ENCODE measurements at regions not wholly inside any gene's neighbourhood (a gene's known extent, or its start where the extent isn't known, plus 50 kb on each side); places are given as distances from the start of the nearest gene placed in this dataset.

DNA sequence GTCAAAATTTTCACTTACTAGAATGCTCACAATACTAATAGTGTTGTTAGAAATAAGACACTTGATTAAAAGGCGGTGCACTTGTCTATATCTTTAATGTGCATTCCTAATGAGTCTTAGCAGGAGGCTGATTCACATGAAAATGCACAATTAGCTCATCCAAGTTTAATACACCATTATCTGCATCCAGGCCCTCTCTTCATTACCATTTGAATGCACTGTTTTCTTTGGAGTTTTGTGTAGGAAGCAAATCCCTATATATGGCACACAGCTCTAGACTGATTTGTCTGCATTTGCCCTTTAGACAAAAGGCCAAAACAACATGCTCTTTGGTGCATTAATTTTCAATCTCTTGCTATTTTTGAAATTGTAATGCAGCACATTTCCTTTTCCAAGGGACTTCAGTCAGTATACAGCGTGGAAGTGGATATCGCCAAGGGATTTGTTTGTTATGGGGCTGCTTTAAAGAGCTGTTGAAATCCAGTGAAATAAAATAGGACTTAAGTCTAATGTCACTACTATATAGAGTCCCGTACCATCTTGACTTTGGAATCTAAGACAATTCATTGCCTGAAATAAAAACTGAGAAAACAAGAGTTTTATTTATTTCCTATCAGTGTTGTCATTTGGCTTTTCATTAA is 257.6 kb upstream of the CPHXL start:
- no peaks in the 10 kb centered on the region for H3K4me1 ChIP-seq (ENCODE audit: control insufficient read depth in 5 of 5, insufficient read depth in 5 of 5, low read length in 5 of 5)
- TF ChIP-seq, protein P1, sequence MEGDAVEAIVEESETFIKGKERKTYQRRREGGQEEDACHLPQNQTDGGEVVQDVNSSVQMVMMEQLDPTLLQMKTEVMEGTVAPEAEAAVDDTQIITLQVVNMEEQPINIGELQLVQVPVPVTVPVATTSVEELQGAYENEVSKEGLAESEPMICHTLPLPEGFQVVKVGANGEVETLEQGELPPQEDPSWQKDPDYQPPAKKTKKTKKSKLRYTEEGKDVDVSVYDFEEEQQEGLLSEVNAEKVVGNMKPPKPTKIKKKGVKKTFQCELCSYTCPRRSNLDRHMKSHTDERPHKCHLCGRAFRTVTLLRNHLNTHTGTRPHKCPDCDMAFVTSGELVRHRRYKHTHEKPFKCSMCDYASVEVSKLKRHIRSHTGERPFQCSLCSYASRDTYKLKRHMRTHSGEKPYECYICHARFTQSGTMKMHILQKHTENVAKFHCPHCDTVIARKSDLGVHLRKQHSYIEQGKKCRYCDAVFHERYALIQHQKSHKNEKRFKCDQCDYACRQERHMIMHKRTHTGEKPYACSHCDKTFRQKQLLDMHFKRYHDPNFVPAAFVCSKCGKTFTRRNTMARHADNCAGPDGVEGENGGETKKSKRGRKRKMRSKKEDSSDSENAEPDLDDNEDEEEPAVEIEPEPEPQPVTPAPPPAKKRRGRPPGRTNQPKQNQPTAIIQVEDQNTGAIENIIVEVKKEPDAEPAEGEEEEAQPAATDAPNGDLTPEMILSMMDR (IDR thresholded peaks at IDR 0.05; ENCODE audit: control extremely low read depth, extremely low read depth) = no peak
- WGBS, 2 donors = 71 to 72% methylated on average over 4 of the region's 4 CpGs
- DNase-seq (no peak), ATAC-seq (ENCODE audit: insufficient read depth, low FRiP score) (no peak)
- H3K9ac ChIP-seq (ENCODE audit: insufficient read depth in 1 of 2, low read length in 2 of 2) = no peak overlapping the region
- no peak overlapping the region for H3K4me3 ChIP-seq
- no peaks in the 10 kb centered on the region for H3K27me3 ChIP-seq (ENCODE audit: control insufficient read depth in 3 of 3, insufficient read depth in 3 of 3, low read length in 2 of 3)
- peaks cover 0 to 4% (median 0%) of the 10 kb centered on the region in 4 donors for H3K9me3 ChIP-seq (ENCODE audit: control insufficient read depth in 4 of 4, insufficient read depth in 3 of 4, low read length in 3 of 4)
- H3K36me3 ChIP-seq (ENCODE audit: control insufficient read depth in 4 of 4, insufficient read depth in 4 of 4, low read length in 4 of 4) = no peaks in the 10 kb centered on the region
- no peak overlapping the region for H3K27ac ChIP-seq (ENCODE audit: low read depth in 1 of 2, low read length in 1 of 2)

DNA sequence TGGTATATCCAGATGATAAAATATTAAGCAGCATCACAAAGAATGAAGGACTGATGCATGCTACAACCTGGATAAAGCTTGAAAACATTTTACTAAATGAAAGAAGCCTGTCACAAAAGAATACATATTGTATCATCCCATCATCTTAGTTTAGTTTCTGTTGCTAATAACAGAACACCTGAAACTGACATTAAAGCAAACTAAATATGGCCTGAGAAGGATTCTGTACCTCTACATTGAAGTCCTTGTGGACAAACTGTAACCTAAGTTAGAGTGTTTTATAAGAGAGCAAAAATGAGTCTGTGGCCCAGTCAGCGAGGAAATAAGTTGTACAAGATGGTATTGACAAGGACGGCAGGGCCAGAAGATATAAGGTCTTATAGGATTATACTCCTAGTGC is 261.0 kb upstream of the CPHXL start:
- Histone ChIP-seq H3K9me3 (ENCODE audit: control insufficient read depth in 4 of 4, insufficient read depth in 3 of 4, low read length in 3 of 4) (peaks cover 0 to 4% (median 0%) of the 10 kb centered on the region in 4 donors), H3K27me3 (ENCODE audit: control insufficient read depth in 3 of 3, insufficient read depth in 3 of 3, low read length in 2 of 3) (no peaks in the 10 kb centered on the region), H3K4me1 (ENCODE audit: control insufficient read depth in 5 of 5, insufficient read depth in 5 of 5, low read length in 5 of 5) (no peaks in the 10 kb centered on the region), H3K36me3 (ENCODE audit: control insufficient read depth in 4 of 4, insufficient read depth in 4 of 4, low read length in 4 of 4) (no peaks in the 10 kb centered on the region), H3K4me3 (no peak overlapping the region), H3K9ac (ENCODE audit: insufficient read depth in 1 of 2, low read length in 2 of 2) (no peak overlapping the region), H3K27ac (ENCODE audit: low read depth in 1 of 2, low read length in 1 of 2) (no peak overlapping the region)
- WGBS, 2 donors = 89 to 93% methylated on average over 2 of the region's 2 CpGs
- TF ChIP-seq, protein P1 (IDR thresholded peaks at IDR 0.05; ENCODE audit: control extremely low read depth, extremely low read depth) = no peak
- DNase-seq (no peak), ATAC-seq (ENCODE audit: insufficient read depth, low FRiP score) (no peak)

DNA sequence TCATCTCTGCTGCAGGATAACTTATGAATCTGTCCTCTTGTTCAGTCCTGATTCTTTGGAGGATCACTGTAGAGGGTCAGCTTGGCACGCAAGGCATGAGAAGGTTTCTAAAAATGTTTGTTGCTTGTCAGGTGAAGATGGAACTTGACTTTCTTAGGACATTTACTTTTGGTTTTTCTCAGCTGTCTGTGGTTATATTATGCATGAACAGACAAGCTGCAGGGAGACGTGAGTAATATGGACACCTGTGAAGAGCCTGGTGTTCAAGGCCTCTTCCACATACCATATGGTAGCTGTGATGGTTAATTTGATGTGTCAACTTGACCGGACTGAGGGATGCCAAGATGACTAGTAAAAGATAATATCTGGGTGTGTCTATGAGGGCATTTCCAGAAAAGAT is 270.2 kb upstream of the CPHXL start:
- H3K27ac ChIP-seq (ENCODE audit: low read depth in 1 of 2, low read length in 1 of 2) = no peak overlapping the region
- no peaks in the 10 kb centered on the region for H3K27me3 ChIP-seq (ENCODE audit: control insufficient read depth in 3 of 3, insufficient read depth in 3 of 3, low read length in 2 of 3)
- no peaks in the 10 kb centered on the region for H3K36me3 ChIP-seq (ENCODE audit: control insufficient read depth in 4 of 4, insufficient read depth in 4 of 4, low read length in 4 of 4)
- TF ChIP-seq, protein P1 (IDR thresholded peaks at IDR 0.05; ENCODE audit: control extremely low read depth, extremely low read depth) = no peak
- H3K4me1 ChIP-seq (ENCODE audit: control insufficient read depth in 5 of 5, insufficient read depth in 5 of 5, low read length in 5 of 5) = no peaks in the 10 kb centered on the region
- H3K9me3 ChIP-seq (ENCODE audit: control insufficient read depth in 4 of 4, insufficient read depth in 3 of 4, low read length in 3 of 4) = no peaks in the 10 kb centered on the region
- H3K4me3 ChIP-seq = no peak overlapping the region
- WGBS, 2 donors = 83 to 90% methylated on average over 3 of the region's 3 CpGs
- no peak for ATAC-seq (ENCODE audit: insufficient read depth, low FRiP score)
- DNase-seq = no peak
- no peak overlapping the region for H3K9ac ChIP-seq (ENCODE audit: insufficient read depth in 1 of 2, low read length in 2 of 2)

DNA sequence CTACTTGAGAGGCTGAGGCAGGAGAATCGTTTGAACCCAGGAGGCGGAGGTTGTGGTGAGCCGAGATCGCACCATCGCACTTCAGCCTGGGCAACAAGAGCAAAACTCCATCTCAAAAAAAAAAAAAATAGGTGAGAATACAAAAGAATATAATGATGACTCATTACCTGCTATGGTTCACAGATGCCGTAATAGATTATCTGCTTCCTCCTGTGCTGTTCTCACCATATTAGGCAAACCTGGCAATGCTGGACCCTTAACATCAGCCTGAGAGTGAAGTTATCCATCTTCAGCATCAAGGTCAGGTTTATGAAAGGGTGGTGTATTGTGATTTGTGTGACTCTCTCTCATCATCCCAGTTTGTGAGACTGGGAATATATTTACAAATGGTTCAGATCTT is 271.3 kb upstream of the CPHXL start:
- TF ChIP-seq, protein P1 (IDR thresholded peaks at IDR 0.05; ENCODE audit: control extremely low read depth, extremely low read depth) = no peak
- 96% methylated on average over 6 of the region's 6 CpGs for WGBS, 2 donors
- Histone ChIP-seq H3K27ac (ENCODE audit: low read depth in 1 of 2, low read length in 1 of 2) (no peak overlapping the region), H3K9ac (ENCODE audit: insufficient read depth in 1 of 2, low read length in 2 of 2) (no peak overlapping the region), H3K9me3 (ENCODE audit: control insufficient read depth in 4 of 4, insufficient read depth in 3 of 4, low read length in 3 of 4) (no peaks in the 10 kb centered on the region), H3K4me3 (no peak overlapping the region), H3K4me1 (ENCODE audit: control insufficient read depth in 5 of 5, insufficient read depth in 5 of 5, low read length in 5 of 5) (no peaks in the 10 kb centered on the region), H3K27me3 (ENCODE audit: control insufficient read depth in 3 of 3, insufficient read depth in 3 of 3, low read length in 2 of 3) (no peaks in the 10 kb centered on the region), H3K36me3 (ENCODE audit: control insufficient read depth in 4 of 4, insufficient read depth in 4 of 4, low read length in 4 of 4) (no peaks in the 10 kb centered on the region)
- DNase-seq = no peak
- no peak for ATAC-seq (ENCODE audit: insufficient read depth, low FRiP score)
